CD4-positive, CD25-positive, alpha-beta regulatory T cell (primary cell): ENCODE measurements at regions not wholly inside any gene's neighbourhood (a gene's known extent, or its start where the extent isn't known, plus 50 kb on each side); places are given as distances from the start of the nearest gene placed in this dataset.
A peak's percentile ranks its signal among the peaks of the same experiment; 100 is the strongest.

Experiments
- ATAC-seq, 2 donors: fragments of 150-1000 bp; cut with Tn5 transposase; one replicate each; pipeline ENCODE4 v1.10.0; 2021; ENCODE audit warnings: low read depth in 2 of 2, moderate number of reproducible peaks in 2 of 2, moderate library complexity in 1 of 2
- DNase-seq, 3 donors: peaks; one replicate each; pipeline versions ENCODE4 v3.0.0 to v3.0.0-alpha.2; 2012 to 2022; ENCODE audit warnings: mixed read lengths in 1 of 3
- H3K27ac ChIP-seq: one replicate; pipeline ENCODE4 v1.7.0; 2013; ENCODE audit warnings: mild to moderate bottlenecking, low read length; ENCODE audit not compliant: insufficient read depth, poor library complexity, severe bottlenecking
- H3K27me3 ChIP-seq: one replicate; pipeline ENCODE4 v1.7.0; 2013; ENCODE audit warnings: low read length; ENCODE audit not compliant: control insufficient read depth, insufficient read depth
- H3K36me3 ChIP-seq: one replicate; pipeline ENCODE4 v1.7.0; 2013; ENCODE audit warnings: mild to moderate bottlenecking, low read length, moderate library complexity; ENCODE audit not compliant: control insufficient read depth, insufficient read depth
- H3K4me1 ChIP-seq: 2 replicates; pipeline ENCODE4 v1.7.0; 2013; ENCODE audit warnings: mild to moderate bottlenecking, low read length; ENCODE audit not compliant: insufficient read depth, control insufficient read depth, poor library complexity, severe bottlenecking
- H3K4me3 ChIP-seq: one replicate; pipeline ENCODE4 v1.7.0; 2013; ENCODE audit warnings: low read depth, mild to moderate bottlenecking, low read length, moderate library complexity
- H3K9me3 ChIP-seq, 2 experiments: 1 replicate in 1 of 2; 2 replicates in 1 of 2; pipeline ENCODE4 v1.7.0; 2013; ENCODE audit warnings: low read length in 2 of 2, mild to moderate bottlenecking in 1 of 2, moderate library complexity in 1 of 2; ENCODE audit not compliant: control insufficient read depth in 2 of 2
- H3K27ac Mint-ChIP-seq, 3 donors: one replicate each; pipeline ENCODE4 v1.8.0; 2020 to 2022; ENCODE audit warnings: mild to moderate bottlenecking in 3 of 3, mixed read lengths in 3 of 3, moderate library complexity in 2 of 3
- H3K27me3 Mint-ChIP-seq: one replicate; pipeline ENCODE4 v1.8.0; 2022; ENCODE audit warnings: mild to moderate bottlenecking, mixed read lengths
- H3K36me3 Mint-ChIP-seq: one replicate; pipeline ENCODE4 v1.8.0; 2020; ENCODE audit warnings: mixed read lengths
- H3K4me1 Mint-ChIP-seq, 4 donors: one replicate each; pipeline ENCODE4 v1.8.0; 2020 to 2022; ENCODE audit warnings: mixed read lengths in 4 of 4, mild to moderate bottlenecking in 1 of 4
- H3K4me3 Mint-ChIP-seq, 4 donors: one replicate each; pipeline ENCODE4 v1.8.0; 2020 to 2022; ENCODE audit warnings: mild to moderate bottlenecking in 4 of 4, mixed read lengths in 4 of 4, moderate library complexity in 3 of 4
- H3K9me3 Mint-ChIP-seq, 7 donors: one replicate each; pipeline ENCODE4 v1.8.0; 2020 to 2022; ENCODE audit warnings: mixed read lengths in 7 of 7, mild to moderate bottlenecking in 3 of 7, moderate library complexity in 2 of 7

DNA sequence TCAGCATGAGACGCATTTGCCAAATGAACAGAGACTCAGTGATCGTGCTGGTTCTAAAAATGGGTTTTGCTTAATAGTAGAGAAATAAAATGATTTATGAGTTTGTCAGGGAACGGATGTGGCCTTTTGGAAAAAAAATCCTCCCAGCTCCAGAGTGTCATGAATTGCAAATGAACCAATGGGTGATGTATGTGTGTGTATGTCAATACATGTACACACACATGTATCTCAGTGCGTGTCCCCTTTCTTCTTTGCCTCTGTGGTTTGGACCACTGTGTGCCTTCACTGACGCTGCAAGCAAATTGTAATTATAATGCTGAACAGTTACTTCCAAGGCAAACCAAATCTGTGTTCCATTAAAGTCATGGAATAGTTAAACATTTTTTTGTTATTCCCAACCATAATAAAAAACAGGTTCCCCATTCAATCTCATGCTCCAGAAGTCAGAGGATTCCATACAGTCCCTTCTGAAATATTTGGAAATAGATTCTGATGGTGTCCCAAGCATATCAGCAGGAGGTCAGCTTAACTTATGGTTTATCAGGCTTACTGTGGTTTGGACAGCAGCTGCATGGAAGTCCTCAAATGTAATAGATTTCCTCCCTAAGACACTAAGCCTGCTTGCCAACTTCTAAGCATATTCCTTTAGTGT, 630.5 kb downstream of the ACTL7B start:
- Mint-ChIP-seq H3K4me3 (no peak overlapping the region), H3K9me3 (peaks cover 0 to 23% (median 8%) of the 10 kb centered on the region in 7 donors), H3K36me3 (no peaks in the 10 kb centered on the region), H3K4me1 (no peaks in the 10 kb centered on the region), H3K27me3 (no peaks in the 10 kb centered on the region), H3K27ac (no peak overlapping the region)
- no peak for DNase-seq
- no peak overlapping the region for H3K27ac ChIP-seq
- no peaks in the 10 kb centered on the region for H3K36me3 ChIP-seq
- no peak for ATAC-seq
- H3K4me1 ChIP-seq, result no peaks in the 10 kb centered on the region
- peaks cover 0 to 1% of the 10 kb centered on the region in 2 experiments for H3K9me3 ChIP-seq
- no peak overlapping the region for H3K4me3 ChIP-seq
- H3K27me3 ChIP-seq, result no peaks in the 10 kb centered on the region

DNA sequence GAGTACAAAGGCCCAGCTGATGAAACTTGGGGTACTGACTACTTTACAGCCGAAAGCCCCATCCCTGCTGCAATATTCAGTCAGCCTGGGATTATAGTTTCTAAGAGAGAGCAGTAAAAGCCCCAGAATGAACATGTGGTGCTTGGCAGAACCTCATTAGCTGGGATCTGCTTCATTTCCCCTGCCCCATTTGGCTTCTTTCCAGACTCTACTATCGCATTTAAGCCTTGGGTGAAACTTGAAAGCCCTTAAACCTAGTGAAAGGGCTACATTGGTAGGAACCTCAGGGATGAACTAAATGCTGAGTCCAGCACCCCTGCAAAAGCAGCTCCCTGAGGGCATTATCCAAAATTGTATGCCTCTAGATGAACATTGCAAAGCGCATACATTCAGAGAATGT, 631.1 kb downstream of the ACTL7B start:
- DNase-seq (no peak), ATAC-seq (no peak)
- Histone ChIP-seq H3K27me3 (no peaks in the 10 kb centered on the region), H3K9me3 (peaks cover 0 to 1% of the 10 kb centered on the region in 2 experiments), H3K36me3 (no peaks in the 10 kb centered on the region), H3K4me3 (no peak overlapping the region), H3K27ac (no peak overlapping the region), H3K4me1 (no peaks in the 10 kb centered on the region)
- Mint-ChIP-seq H3K27ac (no peak overlapping the region), H3K4me3 (no peak overlapping the region), H3K36me3 (no peaks in the 10 kb centered on the region), H3K4me1 (no peaks in the 10 kb centered on the region), H3K27me3 (no peaks in the 10 kb centered on the region), H3K9me3 (peaks cover 0 to 17% (median 8%) of the 10 kb centered on the region in 7 donors)

DNA sequence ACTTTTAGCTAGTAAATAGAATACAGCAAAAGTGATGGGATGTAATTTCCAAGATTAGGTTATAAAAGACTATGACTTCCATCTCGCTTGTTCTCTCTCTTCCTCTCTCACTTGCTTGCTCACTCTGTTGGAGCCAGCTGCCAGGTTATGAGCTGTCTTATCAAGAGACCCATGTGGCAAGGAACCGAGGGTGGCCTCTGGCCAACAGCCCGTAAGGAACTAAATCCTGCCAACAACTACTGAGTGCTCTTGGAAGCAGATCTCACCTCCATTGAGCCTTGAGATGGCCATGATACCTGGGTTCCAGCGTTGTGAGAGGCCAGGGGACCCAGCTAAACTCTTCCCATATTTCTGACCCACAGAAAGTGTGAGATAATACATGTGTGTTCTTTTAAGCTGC, 636.1 kb downstream of the ACTL7B start:
- ATAC-seq, result no peak
- H3K27ac Mint-ChIP-seq, result no peak overlapping the region
- no peaks in the 10 kb centered on the region for H3K4me1 ChIP-seq

DNA sequence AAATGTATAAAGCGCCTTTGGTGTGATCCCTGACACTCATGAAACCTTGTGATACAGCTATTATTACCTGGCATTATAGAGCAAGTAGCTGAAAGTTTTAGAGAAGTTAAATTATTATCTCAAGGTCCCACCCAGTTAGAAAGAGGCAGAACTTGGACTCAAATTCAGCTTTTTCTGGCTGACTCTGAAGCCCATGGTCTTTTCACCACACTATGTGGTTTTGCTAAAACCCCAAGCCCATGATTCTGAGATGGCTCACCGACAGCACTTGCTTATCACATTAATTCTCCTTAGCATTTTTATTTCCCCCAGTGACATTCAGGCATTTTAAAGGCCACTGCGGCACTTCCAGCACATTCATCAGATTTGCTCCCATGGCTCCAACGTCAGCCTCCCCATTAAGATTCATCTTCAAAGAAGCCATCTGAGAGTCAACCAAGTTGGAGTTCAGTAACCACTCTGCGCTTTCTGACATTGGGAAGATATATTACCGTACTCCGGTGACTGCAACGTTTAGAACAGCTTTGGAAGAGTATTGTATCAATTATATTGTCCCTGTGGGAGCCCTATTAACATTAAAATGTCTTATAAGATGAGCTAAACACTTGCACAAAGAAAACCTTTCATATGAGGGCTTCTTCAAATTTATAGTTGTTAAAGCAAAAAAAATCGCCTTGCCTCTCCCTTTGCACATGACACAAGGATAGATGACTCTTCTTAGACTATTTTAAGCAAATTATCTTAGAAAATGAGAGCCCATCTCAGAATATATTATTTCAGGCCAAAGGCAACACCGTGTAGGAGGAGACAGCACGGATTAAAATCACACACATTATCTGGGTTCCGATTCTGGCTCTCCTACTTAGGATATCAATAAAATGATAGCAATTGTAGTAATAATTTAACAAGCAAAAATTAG, 638.1 kb downstream of the ACTL7B start:
- H3K9me3 ChIP-seq, result no peaks in the 10 kb centered on the region
- H3K4me3 ChIP-seq, result no peak overlapping the region
- DNase-seq (no peak), ATAC-seq (no peak)
- H3K27ac ChIP-seq, result no peak overlapping the region
- H3K9me3 Mint-ChIP-seq, result peaks cover 0 to 15% (median 5%) of the 10 kb centered on the region in 7 donors
- H3K27me3 ChIP-seq, result no peaks in the 10 kb centered on the region
- no peak overlapping the region for H3K4me3 Mint-ChIP-seq
- H3K4me1 Mint-ChIP-seq, result no peaks in the 10 kb centered on the region
- peaks cover 4% of the 10 kb centered on the region for H3K27me3 Mint-ChIP-seq
- H3K27ac Mint-ChIP-seq, result no peak overlapping the region
- H3K36me3 ChIP-seq, result no peaks in the 10 kb centered on the region
- no peaks in the 10 kb centered on the region for H3K36me3 Mint-ChIP-seq
- H3K4me1 ChIP-seq, result no peaks in the 10 kb centered on the region

More for the DNA sequence above, 636.1 kb downstream of the ACTL7B start:
- H3K9me3 ChIP-seq, result no peaks in the 10 kb centered on the region
- no peak overlapping the region for H3K4me3 ChIP-seq
- Mint-ChIP-seq H3K27me3 (peaks cover 4% of the 10 kb centered on the region), H3K4me3 (no peak overlapping the region), H3K4me1 (no peaks in the 10 kb centered on the region), H3K36me3 (no peaks in the 10 kb centered on the region), H3K9me3 (peaks cover 3 to 19% (median 7%) of the 10 kb centered on the region in 7 donors)
- DNase-seq, result no peak
- no peaks in the 10 kb centered on the region for H3K36me3 ChIP-seq
- H3K27me3 ChIP-seq, result no peaks in the 10 kb centered on the region
- no peak overlapping the region for H3K27ac ChIP-seq

DNA sequence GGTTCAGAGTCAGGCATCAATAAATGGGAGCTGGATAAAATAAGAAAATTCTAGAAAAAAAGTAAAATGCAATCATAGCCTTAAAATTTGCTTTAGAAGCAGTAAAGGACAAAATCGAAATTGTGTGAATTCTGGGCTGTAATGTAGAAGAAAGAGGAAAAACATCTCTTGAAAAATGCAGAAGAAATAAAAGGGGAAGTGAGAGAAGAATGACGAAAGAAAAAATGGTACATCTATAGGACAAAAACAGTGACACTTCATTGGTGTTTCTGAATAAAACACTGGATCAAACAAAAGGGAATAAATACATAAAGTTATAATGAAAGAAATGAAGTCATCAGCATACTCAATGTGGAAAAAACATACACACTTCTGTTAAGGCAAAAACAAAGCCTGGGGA, 642.3 kb downstream of the ACTL7B start:
- no peaks in the 10 kb centered on the region for H3K27me3 ChIP-seq
- no peaks in the 10 kb centered on the region for H3K36me3 ChIP-seq
- no peaks in the 10 kb centered on the region for H3K4me1 Mint-ChIP-seq
- H3K9me3 ChIP-seq, result no peaks in the 10 kb centered on the region
- H3K4me3 ChIP-seq, result no peak overlapping the region
- no peak overlapping the region for H3K27ac ChIP-seq
- peaks cover 4% of the 10 kb centered on the region for H3K27me3 Mint-ChIP-seq
- ATAC-seq, result no peak
- no peaks in the 10 kb centered on the region for H3K36me3 Mint-ChIP-seq
- no peak overlapping the region for H3K4me3 Mint-ChIP-seq
- H3K27ac Mint-ChIP-seq, result no peak overlapping the region
- H3K4me1 ChIP-seq, result no peaks in the 10 kb centered on the region
- peaks cover 0 to 15% (median 4%) of the 10 kb centered on the region in 7 donors for H3K9me3 Mint-ChIP-seq
- no peak for DNase-seq

DNA sequence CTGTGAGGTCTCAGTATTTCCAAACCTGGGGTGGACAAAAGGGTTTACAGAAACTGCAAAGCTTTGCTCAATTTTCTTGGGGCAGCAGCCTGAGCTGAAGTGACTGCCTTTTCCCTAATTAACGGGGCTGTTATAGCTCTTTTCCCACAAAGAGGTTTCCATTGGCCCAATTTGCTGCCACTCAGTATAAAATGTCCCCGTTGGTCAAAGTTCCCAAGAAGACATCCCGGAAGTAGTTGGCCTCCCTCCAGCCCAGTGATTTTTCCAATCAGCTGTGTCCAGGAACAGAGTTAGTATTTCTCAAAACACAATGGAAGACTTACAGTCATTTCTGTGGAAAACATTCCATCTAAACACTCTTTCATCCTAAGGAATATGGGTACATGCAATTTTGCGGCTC, 643.6 kb downstream of the ACTL7B start:
- H3K9me3 ChIP-seq, result no peaks in the 10 kb centered on the region
- no peaks in the 10 kb centered on the region for H3K36me3 ChIP-seq
- Mint-ChIP-seq H3K9me3 (peaks cover 0 to 11% (median 4%) of the 10 kb centered on the region in 7 donors), H3K36me3 (no peaks in the 10 kb centered on the region), H3K4me1 (no peaks in the 10 kb centered on the region), H3K4me3 (no peak overlapping the region), H3K27ac (no peak overlapping the region), H3K27me3 (peaks cover 4% of the 10 kb centered on the region)
- no peaks in the 10 kb centered on the region for H3K27me3 ChIP-seq
- no peak overlapping the region for H3K27ac ChIP-seq
- ATAC-seq (no peak), DNase-seq (no peak)
- no peak overlapping the region for H3K4me3 ChIP-seq
- no peaks in the 10 kb centered on the region for H3K4me1 ChIP-seq

DNA sequence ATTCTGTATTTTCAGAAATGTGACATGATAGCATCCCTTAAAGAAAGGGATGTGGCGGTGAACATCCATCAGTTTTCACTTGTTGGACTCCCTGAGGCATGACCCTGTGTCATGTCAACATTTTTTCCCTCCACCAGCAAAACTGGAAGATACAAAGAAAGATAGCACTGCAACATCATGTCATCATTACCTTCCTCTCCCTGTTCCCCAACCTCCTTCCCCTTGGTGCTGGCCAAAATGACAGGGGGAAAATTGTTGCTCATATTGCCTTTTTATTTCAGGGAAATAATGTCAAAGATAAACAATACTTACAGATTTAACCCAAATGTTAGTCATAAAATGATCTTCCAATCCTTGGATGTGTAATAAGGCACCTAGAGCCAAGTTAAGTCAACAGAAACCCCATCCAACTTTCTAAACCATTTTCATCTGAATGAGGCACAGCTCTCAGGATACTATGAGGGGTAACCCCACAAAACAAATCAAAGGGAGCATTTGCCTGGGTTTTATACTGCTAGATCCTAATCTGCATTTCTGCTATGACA, 644.3 kb downstream of the ACTL7B start:
- Mint-ChIP-seq H3K36me3 (no peaks in the 10 kb centered on the region), H3K27ac (peak overlapping the region in 1 of 3 donors; percentile 66), H3K27me3 (peaks cover 4% of the 10 kb centered on the region), H3K4me1 (no peaks in the 10 kb centered on the region), H3K9me3 (peaks cover 0 to 11% (median 4%) of the 10 kb centered on the region in 7 donors), H3K4me3 (no peak overlapping the region)
- H3K9me3 ChIP-seq, result no peaks in the 10 kb centered on the region
- ATAC-seq (no peak), DNase-seq (no peak)
- no peaks in the 10 kb centered on the region for H3K27me3 ChIP-seq
- H3K4me3 ChIP-seq, result no peak overlapping the region
- H3K36me3 ChIP-seq, result no peaks in the 10 kb centered on the region
- no peak overlapping the region for H3K27ac ChIP-seq
- H3K4me1 ChIP-seq, result no peaks in the 10 kb centered on the region
